A549 (cell line): ENCODE measurements at regions not wholly inside any gene's neighbourhood (a gene's known extent, or its start where the extent isn't known, plus 50 kb on each side); places are given as distances from the start of the nearest gene placed in this dataset.

ENCODE experiments used
- CBX8 ChIP-seq: fragments of 200-600 bp; sonication (generic); IDR thresholded peaks from 2 replicates; pipeline ENCODE4 v1.6.1; 2016
- CEBPB ChIP-seq, 2 experiments: fragments of >200 bp in 1 of 2; sonication (Bioruptor Twin) in 1 of 2; formaldehyde crosslinking in 1 of 2; IDR thresholded peaks; 2 replicates each; pipeline ENCODE4 v1.6.1; 2012 to 2016
- CHD2 ChIP-seq: fragments of 150-350 bp; IDR thresholded peaks from 2 replicates; pipeline ENCODE4 v1.6.1; 2014; ENCODE audit warnings: low read length; ENCODE audit not compliant: partially characterized antibody
- CHD4 ChIP-seq: fragments of 200-600 bp; sonication (generic); IDR thresholded peaks from 2 replicates; pipeline ENCODE4 v1.6.1; 2016; ENCODE audit warnings: antibody characterized with exemption, mild to moderate bottlenecking, borderline replicate concordance
- CTCF ChIP-seq: fragments of >200 bp; sonication (Bioruptor Twin); formaldehyde crosslinking; IDR thresholded peaks from 3 replicates; pipeline ENCODE4 v1.5.1; 2016
- HDAC2 ChIP-seq: fragments of 200-600 bp; sonication (generic); IDR thresholded peaks from 2 replicates; pipeline ENCODE4 v1.6.1; 2016
- HOXA7 ChIP-seq: fragments of 250-450 bp; sonication (Bioruptor Pico); IDR thresholded peaks from 2 replicates; pipeline ENCODE4 v1.5.0; 2020; ENCODE audit warnings: mild to moderate bottlenecking, moderate library complexity
- JUNB ChIP-seq: fragments of >200 bp; sonication (Bioruptor Twin); formaldehyde crosslinking; IDR thresholded peaks from 2 replicates; pipeline ENCODE4 v1.6.1; 2016
- PHF8 ChIP-seq: fragments of 200-600 bp; sonication (generic); IDR thresholded peaks from 2 replicates; pipeline ENCODE4 v1.6.1; 2016; ENCODE audit warnings: low read depth, mild to moderate bottlenecking, antibody characterized with exemption, moderate library complexity, borderline replicate concordance
- POLR2A ChIP-seq: IDR thresholded peaks from 2 replicates; pipeline ENCODE4 v1.6.1; 2012; ENCODE audit warnings: mild to moderate bottlenecking, low read length
- RAD21 ChIP-seq, 2 experiments: fragments of >200 bp in 1 of 2; sonication (Bioruptor Twin) in 1 of 2; formaldehyde crosslinking in 1 of 2; IDR thresholded peaks in 1 of 2; conservative IDR thresholded peaks in 1 of 2; 2 replicates in 1 of 2; 3 replicates in 1 of 2; pipeline ENCODE4 v1.6.1; 2012 to 2018; ENCODE audit warnings: inconsistent platforms in 1 of 2
- RCOR1 ChIP-seq: fragments of 150-350 bp; IDR thresholded peaks from 2 replicates; pipeline ENCODE4 v1.6.1; 2014; ENCODE audit warnings: antibody characterized with exemption, low read length, low read depth
- RFX5 ChIP-seq: fragments of 450-650 bp; IDR thresholded peaks from 2 replicates; pipeline ENCODE4 v1.7.1; 2014; ENCODE audit warnings: antibody characterized with exemption, mild to moderate bottlenecking, moderate library complexity
- SMC3 ChIP-seq: fragments of >200 bp; sonication (Bioruptor Twin); formaldehyde crosslinking; IDR thresholded peaks from 3 replicates; pipeline ENCODE4 v1.6.1; 2018; ENCODE audit warnings: inconsistent platforms

GRCh38 chr20:18919996-18920395, 106.4 kb downstream of the SCP2D1 start:
- TF ChIP-seq CTCF (no peak), PHF8 (no peak), CBX8 (no peak), CHD2 (no peak), POLR2A (no peak), RAD21 (conservative IDR thresholded peaks at IDR 0.05 in 1 of 2, IDR thresholded peaks at IDR 0.05 in 1 of 2) (no peak), HOXA7 (CRISPR knock-in tag) (no peak), RFX5 (no peak), CHD4 (no peak), RCOR1 (no peak), SMC3 (no peak), HDAC2 (no peak), JUNB (no peak), CEBPB (IDR thresholded peaks at IDR 0.05) (no peak)
